ENCODE measurements at regions not wholly inside any gene's neighbourhood (a gene's known extent, or its start where the extent isn't known, plus 50 kb on each side); places are given as distances from the start of the nearest gene placed in this dataset.

DNA sequence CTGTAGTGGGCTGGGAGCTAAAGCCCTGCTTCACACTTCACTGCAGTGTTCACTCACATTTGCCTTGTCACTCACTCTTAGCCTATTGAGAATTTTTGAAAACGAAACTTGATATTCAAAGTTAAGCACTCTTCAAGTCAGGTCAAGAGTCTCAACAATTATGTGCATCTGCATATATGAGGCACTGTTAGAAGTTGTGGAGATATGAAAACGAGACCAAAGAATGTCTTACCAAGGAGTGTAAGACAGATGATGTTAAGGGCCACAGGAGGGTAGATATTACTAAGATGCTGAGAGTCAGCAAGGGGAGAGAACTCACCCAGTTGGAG, 64.7 kb upstream of the GJA8 start:
- TF ChIP-seq, protein P1, sequence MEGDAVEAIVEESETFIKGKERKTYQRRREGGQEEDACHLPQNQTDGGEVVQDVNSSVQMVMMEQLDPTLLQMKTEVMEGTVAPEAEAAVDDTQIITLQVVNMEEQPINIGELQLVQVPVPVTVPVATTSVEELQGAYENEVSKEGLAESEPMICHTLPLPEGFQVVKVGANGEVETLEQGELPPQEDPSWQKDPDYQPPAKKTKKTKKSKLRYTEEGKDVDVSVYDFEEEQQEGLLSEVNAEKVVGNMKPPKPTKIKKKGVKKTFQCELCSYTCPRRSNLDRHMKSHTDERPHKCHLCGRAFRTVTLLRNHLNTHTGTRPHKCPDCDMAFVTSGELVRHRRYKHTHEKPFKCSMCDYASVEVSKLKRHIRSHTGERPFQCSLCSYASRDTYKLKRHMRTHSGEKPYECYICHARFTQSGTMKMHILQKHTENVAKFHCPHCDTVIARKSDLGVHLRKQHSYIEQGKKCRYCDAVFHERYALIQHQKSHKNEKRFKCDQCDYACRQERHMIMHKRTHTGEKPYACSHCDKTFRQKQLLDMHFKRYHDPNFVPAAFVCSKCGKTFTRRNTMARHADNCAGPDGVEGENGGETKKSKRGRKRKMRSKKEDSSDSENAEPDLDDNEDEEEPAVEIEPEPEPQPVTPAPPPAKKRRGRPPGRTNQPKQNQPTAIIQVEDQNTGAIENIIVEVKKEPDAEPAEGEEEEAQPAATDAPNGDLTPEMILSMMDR (IDR thresholded peaks at IDR 0.05) = no peak
- no peak for TF ChIP-seq EP300 (IDR thresholded peaks at IDR 0.05)

All from esophagus muscularis mucosa (tissue), 3 donors.